Colonic mucosa (tissue), 4 donors: ENCODE measurements at regions not wholly inside any gene's neighbourhood (a gene's known extent, or its start where the extent isn't known, plus 50 kb on each side); places are given as distances from the start of the nearest gene placed in this dataset.

Experiments
- DNase-seq: peaks from one replicate; pipeline ENCODE4 v3.0.0-alpha.2; 2020
- H3K27ac ChIP-seq: fragments of 200-600 bp; one replicate; pipeline ENCODE4 v1.8.0; 2021
- H3K27me3 ChIP-seq: fragments of 200-600 bp; one replicate; pipeline ENCODE4 v1.8.0; 2021
- H3K36me3 ChIP-seq: fragments of 200-600 bp; one replicate; pipeline ENCODE4 v1.8.0; 2021
- H3K4me1 ChIP-seq: fragments of 200-600 bp; one replicate; pipeline ENCODE4 v1.8.0; 2021; ENCODE audit warnings: mild to moderate bottlenecking
- H3K4me3 ChIP-seq: fragments of 200-600 bp; one replicate; pipeline ENCODE4 v1.8.0; 2021
- H3K9ac ChIP-seq, 2 donors: one replicate each; pipeline ENCODE4 v1.7.0; 2013; ENCODE audit warnings: control low read depth in 2 of 2, low read depth in 2 of 2, low read length in 2 of 2
- H3K9me3 ChIP-seq: fragments of 200-600 bp; one replicate; pipeline ENCODE4 v1.8.0; 2021
- CTCF ChIP-seq: fragments of 200-600 bp; IDR thresholded peaks from one replicate; pipeline ENCODE4 v1.8.0; 2022; ENCODE audit warnings: antibody characterized with exemption, mild to moderate bottlenecking
- intact Hi-C: fragments of 100-400 bp; cut with DNase I; formaldehyde crosslinking; loops from one replicate; pipeline ENCODE4 v1.14.1; 2022
- donor health status: healthy.
- donor health status: DM: no; HTN: no; CAD: no.
- donor health status: DM: no; HTN: no; CAD: no.

- Histone ChIP-seq H3K9me3 (no peaks in the 10 kb centered on the region), H3K4me3 (no peak overlapping the region), H3K27ac (no peak overlapping the region), H3K4me1 (no peaks in the 10 kb centered on the region), H3K36me3 (no peaks in the 10 kb centered on the region), H3K27me3 (no peaks in the 10 kb centered on the region), H3K9ac (no peak overlapping the region)
- intact Hi-C loops = no loop called here
- no peak for TF ChIP-seq CTCF
- no peak for DNase-seq
These were observed 163.6 kb upstream of the FTMT start for GRCh38 chr5:121688126-121688525.

- DNase-seq = no peak
- no peaks in the 10 kb centered on the region for H3K36me3 ChIP-seq
- intact Hi-C loops = no loop called here
- no peak overlapping the region for H3K9ac ChIP-seq
- H3K4me3 ChIP-seq = no peak overlapping the region
- no peaks in the 10 kb centered on the region for H3K4me1 ChIP-seq
- H3K27ac ChIP-seq = no peak overlapping the region
- no peaks in the 10 kb centered on the region for H3K9me3 ChIP-seq
- no peak for TF ChIP-seq CTCF
- H3K27me3 ChIP-seq = no peaks in the 10 kb centered on the region
These were observed 162.9 kb upstream of the FTMT start for GRCh38 chr5:121688781-121689180.

GRCh38 chr5:121691478-121691877, 160.2 kb upstream of the FTMT start:
- Histone ChIP-seq H3K4me3 (no peak overlapping the region), H3K4me1 (no peaks in the 10 kb centered on the region), H3K9me3 (no peaks in the 10 kb centered on the region), H3K36me3 (no peaks in the 10 kb centered on the region), H3K27me3 (no peaks in the 10 kb centered on the region), H3K27ac (no peak overlapping the region), H3K9ac (no peak overlapping the region)
- intact Hi-C loops = no loop called here
- DNase-seq = no peak
- TF ChIP-seq CTCF = no peak

GRCh38 chr5:121692158-121692557, 159.5 kb upstream of the FTMT start:
- Histone ChIP-seq H3K9ac (no peak overlapping the region), H3K27me3 (no peaks in the 10 kb centered on the region), H3K4me3 (no peak overlapping the region), H3K27ac (no peak overlapping the region), H3K4me1 (no peaks in the 10 kb centered on the region), H3K36me3 (no peaks in the 10 kb centered on the region), H3K9me3 (no peaks in the 10 kb centered on the region)
- TF ChIP-seq CTCF = no peak
- no peak for DNase-seq
- intact Hi-C loops = no loop called here

- H3K4me3 ChIP-seq = no peak overlapping the region
- intact Hi-C loops = no loop called here
These were observed 157.8 kb upstream of the FTMT start for GRCh38 chr5:121693864-121694263.

More at GRCh38 chr5:121693864-121694263, 157.8 kb upstream of the FTMT start:
- H3K9ac ChIP-seq = no peak overlapping the region
- H3K27ac ChIP-seq = no peak overlapping the region
- no peaks in the 10 kb centered on the region for H3K27me3 ChIP-seq
- H3K4me1 ChIP-seq = no peaks in the 10 kb centered on the region
- H3K9me3 ChIP-seq = no peaks in the 10 kb centered on the region
- no peaks in the 10 kb centered on the region for H3K36me3 ChIP-seq
- TF ChIP-seq CTCF = no peak
- no peak for DNase-seq
